ENCODE measurements at regions not wholly inside any gene's neighbourhood (a gene's known extent, or its start where the extent isn't known, plus 50 kb on each side); places are given as distances from the start of the nearest gene placed in this dataset.

GRCh38 chr3:167899093-167899492, 163.6 kb downstream of the SERPINI1 start:
- DNase-seq (ENCODE audit: low read depth) = no peak
- no peak overlapping the region for H3K4me3 ChIP-seq (ENCODE audit: low read depth, low read length)
- TF ChIP-seq CTCF (IDR thresholded peaks at IDR 0.05; ENCODE audit: insufficient read depth, low read depth, low read length, missing control alignments) = no peak

- DNase-seq (ENCODE audit: low read depth) = no peak
- TF ChIP-seq CTCF (IDR thresholded peaks at IDR 0.05; ENCODE audit: insufficient read depth, low read depth, low read length, missing control alignments) = no peak
- H3K4me3 ChIP-seq (ENCODE audit: low read depth, low read length) = no peak overlapping the region
These were observed 162.6 kb downstream of the SERPINI1 start for GRCh38 chr3:167898091-167898490.

GRCh38 chr3:167895684-167896083, 160.2 kb downstream of the SERPINI1 start:
- no peak for DNase-seq (ENCODE audit: low read depth)
- no peak for TF ChIP-seq CTCF (IDR thresholded peaks at IDR 0.05; ENCODE audit: insufficient read depth, low read depth, low read length, missing control alignments)
- no peak overlapping the region for H3K4me3 ChIP-seq (ENCODE audit: low read depth, low read length)

- no peak for TF ChIP-seq CTCF (IDR thresholded peaks at IDR 0.05; ENCODE audit: insufficient read depth, low read depth, low read length, missing control alignments)
- H3K4me3 ChIP-seq (ENCODE audit: low read depth, low read length) = no peak overlapping the region
- DNase-seq (ENCODE audit: low read depth) = no peak
These were observed 159.7 kb downstream of the SERPINI1 start for GRCh38 chr3:167895178-167895577.

GRCh38 chr3:167892205-167892604, 156.7 kb downstream of the SERPINI1 start:
- no peak for DNase-seq (ENCODE audit: low read depth)
- H3K4me3 ChIP-seq (ENCODE audit: low read depth, low read length) = no peak overlapping the region
- no peak for TF ChIP-seq CTCF (IDR thresholded peaks at IDR 0.05; ENCODE audit: insufficient read depth, low read depth, low read length, missing control alignments)

- DNase-seq (ENCODE audit: low read depth) = no peak
- no peak overlapping the region for H3K4me3 ChIP-seq (ENCODE audit: low read depth, low read length)
- TF ChIP-seq CTCF (IDR thresholded peaks at IDR 0.05; ENCODE audit: insufficient read depth, low read depth, low read length, missing control alignments) = no peak
These were observed 151.6 kb downstream of the SERPINI1 start for GRCh38 chr3:167887096-167887495.

GRCh38 chr3:167886690-167887089, 151.2 kb downstream of the SERPINI1 start:
- DNase-seq (ENCODE audit: low read depth) = no peak
- H3K4me3 ChIP-seq (ENCODE audit: low read depth, low read length) = no peak overlapping the region
- TF ChIP-seq CTCF (IDR thresholded peaks at IDR 0.05; ENCODE audit: insufficient read depth, low read depth, low read length, missing control alignments) = no peak

All from GM12865 (cell line).